Tibial nerve (tissue), 4 donors: ENCODE measurements at regions not wholly inside any gene's neighbourhood (a gene's known extent, or its start where the extent isn't known, plus 50 kb on each side); places are given as distances from the start of the nearest gene placed in this dataset.

Experiments
- DNase-seq, 2 donors: peaks; one replicate each; pipeline ENCODE4 v3.0.0-alpha.2; 2019; ENCODE audit warnings: low spot score in 2 of 2
- H3K27ac ChIP-seq, 4 donors: fragments of 200-600 bp; sonication (generic) in 3 of 4; one replicate each; pipeline ENCODE4 v1.5.1; 2017 to 2019; ENCODE audit warnings: mild to moderate bottlenecking in 1 of 4
- H3K27me3 ChIP-seq, 2 donors: fragments of 200-600 bp; sonication (generic) in 1 of 2; one replicate each; pipeline versions ENCODE4 v1.5.1 to v1.6.0; 2017 to 2019
- H3K36me3 ChIP-seq, 3 donors: fragments of 200-600 bp; sonication (generic); one replicate each; pipeline ENCODE4 v1.5.1; 2018 to 2019
- H3K4me1 ChIP-seq, 4 donors: fragments of 200-600 bp; sonication (generic) in 3 of 4; one replicate each; pipeline ENCODE4 v1.5.1; 2017 to 2019
- H3K4me3 ChIP-seq, 4 donors: fragments of 200-600 bp; sonication (generic) in 3 of 4; one replicate each; pipeline ENCODE4 v1.5.1; 2017 to 2019; ENCODE audit warnings: mild to moderate bottlenecking in 1 of 4, moderate library complexity in 1 of 4
- H3K9me3 ChIP-seq, 4 donors: fragments of 200-600 bp; sonication (generic) in 3 of 4; one replicate each; pipeline ENCODE4 v1.5.1; 2017 to 2019
- CTCF ChIP-seq, 5 experiments: fragments of 200-600 bp in 3 of 5; fragments of 450-650 bp in 2 of 5; sonication (generic) in 3 of 5; IDR thresholded peaks; one replicate each; pipeline ENCODE4 v1.5.1; 2016 to 2019; ENCODE audit warnings: antibody characterized with exemption in 5 of 5, mild to moderate bottlenecking in 3 of 5, moderate library complexity in 2 of 5
- EP300 ChIP-seq, 2 donors: sonication (generic); formaldehyde crosslinking; IDR thresholded peaks; one replicate each; pipeline ENCODE4 v1.6.1; 2017; ENCODE audit warnings: antibody characterized with exemption in 2 of 2, mild to moderate bottlenecking in 1 of 2
- POLR2A ChIP-seq, 2 donors: fragments of 450-650 bp; IDR thresholded peaks; one replicate each; pipeline ENCODE4 v1.6.1; 2017; ENCODE audit warnings: antibody characterized with exemption in 2 of 2, mild to moderate bottlenecking in 2 of 2, moderate library complexity in 2 of 2
- WGBS, 2 donors: methylation state at CpG; one replicate each; pipeline ENCODE4 v1.1.5; 2018; 5-methylcytosine and 5-hydroxymethylcytosine counted together

- H3K4me1 ChIP-seq, result peaks cover 0 to 4% (median 0%) of the 10 kb centered on the region in 4 donors
- TF ChIP-seq POLR2A (IDR thresholded peaks at IDR 0.05) (no peak), CTCF (IDR thresholded peaks at IDR 0.05) (no peak), EP300 (IDR thresholded peaks at IDR 0.05) (no peak)
- no peaks in the 10 kb centered on the region for H3K36me3 ChIP-seq
- no peaks in the 10 kb centered on the region for H3K27me3 ChIP-seq
- no peak overlapping the region for H3K27ac ChIP-seq
- no peak for DNase-seq
- H3K9me3 ChIP-seq, result no peaks in the 10 kb centered on the region
- H3K4me3 ChIP-seq, result no peak overlapping the region
- 77 to 95% methylated on average over 2 of the region's 2 CpGs for WGBS, 2 donors
These were observed 83.3 kb upstream of the TRIO start for GRCh38 chr5:14059810-14060209.

GRCh38 chr5:14057289-14057688, 85.9 kb upstream of the TRIO start:
- DNase-seq, result no peak
- H3K9me3 ChIP-seq, result no peaks in the 10 kb centered on the region
- TF ChIP-seq EP300 (IDR thresholded peaks at IDR 0.05) (no peak), CTCF (IDR thresholded peaks at IDR 0.05) (no peak), POLR2A (IDR thresholded peaks at IDR 0.05) (no peak)
- no peak overlapping the region for H3K4me3 ChIP-seq
- no peak overlapping the region for H3K27ac ChIP-seq
- 52% methylated on average over 7 of the region's 7 CpGs for WGBS, 2 donors
- no peaks in the 10 kb centered on the region for H3K27me3 ChIP-seq
- peaks cover 0 to 4% (median 0%) of the 10 kb centered on the region in 4 donors for H3K4me1 ChIP-seq
- H3K36me3 ChIP-seq, result no peaks in the 10 kb centered on the region

DNA sequence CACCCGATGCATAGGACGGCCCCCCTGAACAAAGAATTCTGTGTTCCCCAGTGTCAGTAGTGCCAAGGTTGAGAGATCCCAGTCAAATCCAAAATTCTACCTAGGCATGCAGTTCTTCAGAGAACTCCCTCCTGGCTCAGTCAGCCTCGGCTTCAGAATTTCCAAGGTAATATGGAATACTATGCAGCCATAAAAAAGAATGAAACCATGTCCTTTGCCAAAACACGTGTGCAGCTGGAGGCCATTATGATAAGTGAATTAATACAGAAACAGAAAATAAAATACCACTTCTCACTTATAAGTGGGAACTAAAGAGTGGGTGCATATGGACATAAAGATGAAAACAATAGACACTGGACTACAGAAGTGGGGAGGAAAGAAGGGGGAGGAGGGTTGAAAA, 87.1 kb upstream of the TRIO start:
- no peak for TF ChIP-seq POLR2A (IDR thresholded peaks at IDR 0.05)
- no peak for TF ChIP-seq CTCF (IDR thresholded peaks at IDR 0.05)
- no peak for TF ChIP-seq EP300 (IDR thresholded peaks at IDR 0.05)
- no peaks in the 10 kb centered on the region for H3K27me3 ChIP-seq
- H3K4me1 ChIP-seq, result peaks cover 0 to 4% (median 0%) of the 10 kb centered on the region in 4 donors
- no peak overlapping the region for H3K4me3 ChIP-seq
- 88 to 89% methylated on average over 4 of the region's 4 CpGs for WGBS, 2 donors
- H3K27ac ChIP-seq, result no peak overlapping the region
- no peaks in the 10 kb centered on the region for H3K36me3 ChIP-seq
- H3K9me3 ChIP-seq, result no peaks in the 10 kb centered on the region
- no peak for DNase-seq

DNA sequence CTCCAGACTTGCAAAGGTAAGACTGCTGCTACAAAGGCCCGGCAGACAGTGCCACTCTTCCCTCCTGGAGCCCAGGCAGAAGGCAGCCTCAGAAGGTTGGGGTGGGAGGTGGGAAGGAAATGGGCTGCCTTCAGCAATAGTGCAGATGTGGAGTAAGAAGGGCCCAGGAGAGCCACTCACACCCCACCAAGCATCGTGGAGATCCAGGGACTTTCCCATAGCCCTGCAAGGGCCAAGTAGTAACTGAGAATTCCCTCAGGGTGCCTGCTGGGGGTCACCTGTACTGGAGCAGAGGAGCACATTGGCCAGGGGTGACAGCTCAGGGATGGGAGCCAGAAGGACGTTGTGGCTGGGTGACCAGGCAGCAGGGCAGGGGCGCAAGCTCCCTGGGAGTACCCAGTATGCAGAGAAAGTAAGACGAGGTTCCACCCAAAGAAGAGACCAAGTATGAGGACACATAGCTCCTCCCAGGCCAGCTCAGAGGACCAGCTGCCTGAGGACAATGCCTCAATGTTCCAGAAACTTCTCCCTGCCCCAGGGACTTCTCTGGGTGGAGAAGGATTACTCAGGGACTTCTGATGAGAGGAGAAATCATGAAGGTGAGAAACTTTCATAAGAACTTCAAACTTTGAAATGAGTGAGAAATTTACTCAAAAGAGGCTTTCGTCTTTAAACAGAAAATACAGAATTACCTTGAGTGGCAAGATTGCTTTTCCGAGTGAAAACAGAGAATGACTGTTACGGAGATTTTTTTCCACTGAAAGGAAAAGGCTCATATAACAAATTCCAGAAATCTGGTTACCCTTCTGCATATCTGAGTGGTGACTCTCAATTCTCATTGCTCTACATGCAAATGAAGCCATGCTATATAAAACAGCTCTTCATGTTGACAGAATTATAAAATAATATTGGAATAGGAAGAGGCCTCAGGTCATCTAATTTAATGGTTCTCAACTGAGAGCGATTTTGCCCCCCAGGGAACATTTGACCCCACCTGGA, 87.9 kb upstream of the TRIO start:
- 62 to 65% methylated on average over 9 of the region's 9 CpGs for WGBS, 2 donors
- no peak overlapping the region for H3K27ac ChIP-seq
- H3K9me3 ChIP-seq, result no peaks in the 10 kb centered on the region
- no peaks in the 10 kb centered on the region for H3K36me3 ChIP-seq
- no peak overlapping the region for H3K4me3 ChIP-seq
- no peaks in the 10 kb centered on the region for H3K27me3 ChIP-seq
- TF ChIP-seq CTCF (IDR thresholded peaks at IDR 0.05), result no peak
- TF ChIP-seq POLR2A (IDR thresholded peaks at IDR 0.05), result no peak
- TF ChIP-seq EP300 (IDR thresholded peaks at IDR 0.05), result no peak
- DNase-seq, result no peak
- peaks cover 0 to 4% (median 0%) of the 10 kb centered on the region in 4 donors for H3K4me1 ChIP-seq

- DNase-seq, result no peak
- Histone ChIP-seq H3K27ac (no peak overlapping the region), H3K27me3 (no peaks in the 10 kb centered on the region), H3K9me3 (peaks cover 0 to 4% (median 0%) of the 10 kb centered on the region in 4 donors), H3K4me1 (peaks cover 0 to 4% (median 0%) of the 10 kb centered on the region in 4 donors), H3K4me3 (no peak overlapping the region), H3K36me3 (no peaks in the 10 kb centered on the region)
- WGBS, 2 donors, result 86 to 92% methylated on average over 9 of the region's 9 CpGs
- TF ChIP-seq POLR2A (IDR thresholded peaks at IDR 0.05) (no peak), CTCF (IDR thresholded peaks at IDR 0.05) (no peak), EP300 (IDR thresholded peaks at IDR 0.05) (no peak)
These were observed 88.9 kb upstream of the TRIO start for GRCh38 chr5:14054111-14054854.
